ENCODE measurements at regions not wholly inside any gene's neighbourhood (a gene's known extent, or its start where the extent isn't known, plus 50 kb on each side); places are given as distances from the start of the nearest gene placed in this dataset.

- TF ChIP-seq, protein P1, sequence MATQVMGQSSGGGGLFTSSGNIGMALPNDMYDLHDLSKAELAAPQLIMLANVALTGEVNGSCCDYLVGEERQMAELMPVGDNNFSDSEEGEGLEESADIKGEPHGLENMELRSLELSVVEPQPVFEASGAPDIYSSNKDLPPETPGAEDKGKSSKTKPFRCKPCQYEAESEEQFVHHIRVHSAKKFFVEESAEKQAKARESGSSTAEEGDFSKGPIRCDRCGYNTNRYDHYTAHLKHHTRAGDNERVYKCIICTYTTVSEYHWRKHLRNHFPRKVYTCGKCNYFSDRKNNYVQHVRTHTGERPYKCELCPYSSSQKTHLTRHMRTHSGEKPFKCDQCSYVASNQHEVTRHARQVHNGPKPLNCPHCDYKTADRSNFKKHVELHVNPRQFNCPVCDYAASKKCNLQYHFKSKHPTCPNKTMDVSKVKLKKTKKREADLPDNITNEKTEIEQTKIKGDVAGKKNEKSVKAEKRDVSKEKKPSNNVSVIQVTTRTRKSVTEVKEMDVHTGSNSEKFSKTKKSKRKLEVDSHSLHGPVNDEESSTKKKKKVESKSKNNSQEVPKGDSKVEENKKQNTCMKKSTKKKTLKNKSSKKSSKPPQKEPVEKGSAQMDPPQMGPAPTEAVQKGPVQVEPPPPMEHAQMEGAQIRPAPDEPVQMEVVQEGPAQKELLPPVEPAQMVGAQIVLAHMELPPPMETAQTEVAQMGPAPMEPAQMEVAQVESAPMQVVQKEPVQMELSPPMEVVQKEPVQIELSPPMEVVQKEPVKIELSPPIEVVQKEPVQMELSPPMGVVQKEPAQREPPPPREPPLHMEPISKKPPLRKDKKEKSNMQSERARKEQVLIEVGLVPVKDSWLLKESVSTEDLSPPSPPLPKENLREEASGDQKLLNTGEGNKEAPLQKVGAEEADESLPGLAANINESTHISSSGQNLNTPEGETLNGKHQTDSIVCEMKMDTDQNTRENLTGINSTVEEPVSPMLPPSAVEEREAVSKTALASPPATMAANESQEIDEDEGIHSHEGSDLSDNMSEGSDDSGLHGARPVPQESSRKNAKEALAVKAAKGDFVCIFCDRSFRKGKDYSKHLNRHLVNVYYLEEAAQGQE (IDR thresholded peaks at IDR 0.05; ENCODE audit: insufficient read depth in 1 of 2, low read depth in 2 of 2, low read length in 1 of 2): no peak
- TF ChIP-seq, protein P2, sequence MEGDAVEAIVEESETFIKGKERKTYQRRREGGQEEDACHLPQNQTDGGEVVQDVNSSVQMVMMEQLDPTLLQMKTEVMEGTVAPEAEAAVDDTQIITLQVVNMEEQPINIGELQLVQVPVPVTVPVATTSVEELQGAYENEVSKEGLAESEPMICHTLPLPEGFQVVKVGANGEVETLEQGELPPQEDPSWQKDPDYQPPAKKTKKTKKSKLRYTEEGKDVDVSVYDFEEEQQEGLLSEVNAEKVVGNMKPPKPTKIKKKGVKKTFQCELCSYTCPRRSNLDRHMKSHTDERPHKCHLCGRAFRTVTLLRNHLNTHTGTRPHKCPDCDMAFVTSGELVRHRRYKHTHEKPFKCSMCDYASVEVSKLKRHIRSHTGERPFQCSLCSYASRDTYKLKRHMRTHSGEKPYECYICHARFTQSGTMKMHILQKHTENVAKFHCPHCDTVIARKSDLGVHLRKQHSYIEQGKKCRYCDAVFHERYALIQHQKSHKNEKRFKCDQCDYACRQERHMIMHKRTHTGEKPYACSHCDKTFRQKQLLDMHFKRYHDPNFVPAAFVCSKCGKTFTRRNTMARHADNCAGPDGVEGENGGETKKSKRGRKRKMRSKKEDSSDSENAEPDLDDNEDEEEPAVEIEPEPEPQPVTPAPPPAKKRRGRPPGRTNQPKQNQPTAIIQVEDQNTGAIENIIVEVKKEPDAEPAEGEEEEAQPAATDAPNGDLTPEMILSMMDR (IDR thresholded peaks at IDR 0.05): no peak
- TF ChIP-seq POLR2AphosphoS5 (IDR thresholded peaks at IDR 0.05; ENCODE audit: low read depth, low read length) (no peak), TCF7L2 (IDR thresholded peaks at IDR 0.05; ENCODE audit: low read depth, low read length) (no peak), SIN3A (IDR thresholded peaks at IDR 0.05; ENCODE audit: borderline replicate concordance, insufficient read depth, low read depth, low read length) (no peak)
These were observed 102.0 kb upstream of the C1orf174 start for GRCh38 chr1:4002061-4002521.

Data from Panc1 (cell line).